MM.1S (cell line): ENCODE measurements at regions not wholly inside any gene's neighbourhood (a gene's known extent, or its start where the extent isn't known, plus 50 kb on each side); places are given as distances from the start of the nearest gene placed in this dataset.
"Not testable (repeated sequence)": the region's sequence is repeated elsewhere in the genome, so short reads cannot be mapped to it uniquely, and the experiment has no call there.

Experiments used
- EZH2 ChIP-seq: fragments of 300-600 bp; sonication (generic); optimal IDR thresholded peaks from 2 replicates; pipeline ENCODE3; 2017; ENCODE audit warnings: low read depth, mild to moderate bottlenecking, antibody characterized with exemption, low read length, mixed read lengths
- TF ChIP-seq, protein P1 (sequence below): fragments of 300-600 bp; sonication (generic); IDR thresholded peaks from 2 replicates; pipeline ENCODE4 v1.5.1; 2016; ENCODE audit warnings: antibody characterized with exemption, low read length, mixed read lengths

DNA sequence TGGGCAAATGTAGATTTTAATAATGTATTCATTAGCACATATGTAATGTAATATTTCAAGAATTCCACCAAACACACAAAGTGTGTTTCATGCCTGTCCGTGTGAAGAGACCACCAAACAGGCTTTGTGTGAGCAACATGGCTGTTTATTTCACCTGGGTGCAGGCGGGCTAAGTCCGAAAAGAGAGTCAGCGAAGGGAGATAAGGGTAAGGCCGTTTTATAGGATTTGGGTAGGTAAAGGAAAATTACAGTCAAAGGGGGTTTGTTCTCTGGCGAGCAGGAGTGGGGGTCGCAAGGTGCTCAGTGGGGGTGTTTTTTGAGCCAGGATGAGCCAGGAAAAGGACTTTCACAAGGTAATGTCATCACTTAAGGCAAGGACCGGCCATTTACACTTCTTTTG, 875.8 kb downstream of the TBL1XR1 start:
- not testable (repeated sequence) for TF ChIP-seq EZH2
- TF ChIP-seq, protein P1, sequence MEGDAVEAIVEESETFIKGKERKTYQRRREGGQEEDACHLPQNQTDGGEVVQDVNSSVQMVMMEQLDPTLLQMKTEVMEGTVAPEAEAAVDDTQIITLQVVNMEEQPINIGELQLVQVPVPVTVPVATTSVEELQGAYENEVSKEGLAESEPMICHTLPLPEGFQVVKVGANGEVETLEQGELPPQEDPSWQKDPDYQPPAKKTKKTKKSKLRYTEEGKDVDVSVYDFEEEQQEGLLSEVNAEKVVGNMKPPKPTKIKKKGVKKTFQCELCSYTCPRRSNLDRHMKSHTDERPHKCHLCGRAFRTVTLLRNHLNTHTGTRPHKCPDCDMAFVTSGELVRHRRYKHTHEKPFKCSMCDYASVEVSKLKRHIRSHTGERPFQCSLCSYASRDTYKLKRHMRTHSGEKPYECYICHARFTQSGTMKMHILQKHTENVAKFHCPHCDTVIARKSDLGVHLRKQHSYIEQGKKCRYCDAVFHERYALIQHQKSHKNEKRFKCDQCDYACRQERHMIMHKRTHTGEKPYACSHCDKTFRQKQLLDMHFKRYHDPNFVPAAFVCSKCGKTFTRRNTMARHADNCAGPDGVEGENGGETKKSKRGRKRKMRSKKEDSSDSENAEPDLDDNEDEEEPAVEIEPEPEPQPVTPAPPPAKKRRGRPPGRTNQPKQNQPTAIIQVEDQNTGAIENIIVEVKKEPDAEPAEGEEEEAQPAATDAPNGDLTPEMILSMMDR = not testable (repeated sequence)
